HPDE6-E6E7 (cell line): ENCODE measurements at regions not wholly inside any gene's neighbourhood (a gene's known extent, or its start where the extent isn't known, plus 50 kb on each side); places are given as distances from the start of the nearest gene placed in this dataset.

Experiments used
- DNase-seq: peaks from one replicate; pipeline ENCODE4 v3.0.0; 2011; ENCODE audit warnings: missing footprints; ENCODE audit errors: extremely low spot score

GRCh38 chr20:40769677-40770285 lies 80.7 kb upstream of the MAFB start:
- DNase-seq = no peak

GRCh38 chr20:40770564-40771307 lies 81.7 kb upstream of the MAFB start:
- DNase-seq = no peak

GRCh38 chr20:40771308-40771610 lies 82.2 kb upstream of the MAFB start:
- no peak for DNase-seq

- no peak for DNase-seq
Measured at GRCh38 chr20:40771848-40772511, 82.9 kb upstream of the MAFB start.

- no peak for DNase-seq
Measured at GRCh38 chr20:40773376-40773775, 84.3 kb upstream of the MAFB start.

- no peak for DNase-seq
Measured at GRCh38 chr20:40774252-40774651, 85.2 kb upstream of the MAFB start.

GRCh38 chr20:40775561-40776146 lies 86.6 kb upstream of the MAFB start:
- no peak for DNase-seq

GRCh38 chr20:40776466-40777457 lies 87.7 kb upstream of the MAFB start:
- no peak for DNase-seq

GRCh38 chr20:40777653-40778052 lies 88.6 kb upstream of the MAFB start:
- DNase-seq = no peak

- DNase-seq = no peak
Measured at GRCh38 chr20:40778894-40779496, 90.0 kb upstream of the MAFB start.

- no peak for DNase-seq
Measured at GRCh38 chr20:40781327-40782042, 92.4 kb upstream of the MAFB start.

- no peak for DNase-seq
Measured at GRCh38 chr20:40782043-40782368, 93.0 kb upstream of the MAFB start.

- DNase-seq = no peak
Measured at GRCh38 chr20:40785346-40785745, 96.3 kb upstream of the MAFB start.

GRCh38 chr20:40786336-40786735 lies 97.3 kb upstream of the MAFB start:
- no peak for DNase-seq

GRCh38 chr20:40787941-40788340 lies 98.9 kb upstream of the MAFB start:
- no peak for DNase-seq

GRCh38 chr20:40797425-40797824 lies 108.4 kb upstream of the MAFB start:
- DNase-seq = no peak

GRCh38 chr20:40798066-40798465 lies 109.0 kb upstream of the MAFB start:
- DNase-seq = no peak

- DNase-seq = no peak
Measured at GRCh38 chr20:40802886-40803285, 113.8 kb upstream of the MAFB start.

GRCh38 chr20:40803381-40803780 lies 114.3 kb upstream of the MAFB start:
- DNase-seq = no peak

GRCh38 chr20:40805592-40805991 lies 116.6 kb upstream of the MAFB start:
- no peak for DNase-seq
